AG08395 (cell line): ENCODE measurements at regions not wholly inside any gene's neighbourhood (a gene's known extent, or its start where the extent isn't known, plus 50 kb on each side); places are given as distances from the start of the nearest gene placed in this dataset.

ENCODE experiments used
- DNase-seq: peaks from one replicate; pipeline ENCODE4 v3.0.0; 2012; ENCODE audit warnings: mixed read lengths, low spot score

DNA sequence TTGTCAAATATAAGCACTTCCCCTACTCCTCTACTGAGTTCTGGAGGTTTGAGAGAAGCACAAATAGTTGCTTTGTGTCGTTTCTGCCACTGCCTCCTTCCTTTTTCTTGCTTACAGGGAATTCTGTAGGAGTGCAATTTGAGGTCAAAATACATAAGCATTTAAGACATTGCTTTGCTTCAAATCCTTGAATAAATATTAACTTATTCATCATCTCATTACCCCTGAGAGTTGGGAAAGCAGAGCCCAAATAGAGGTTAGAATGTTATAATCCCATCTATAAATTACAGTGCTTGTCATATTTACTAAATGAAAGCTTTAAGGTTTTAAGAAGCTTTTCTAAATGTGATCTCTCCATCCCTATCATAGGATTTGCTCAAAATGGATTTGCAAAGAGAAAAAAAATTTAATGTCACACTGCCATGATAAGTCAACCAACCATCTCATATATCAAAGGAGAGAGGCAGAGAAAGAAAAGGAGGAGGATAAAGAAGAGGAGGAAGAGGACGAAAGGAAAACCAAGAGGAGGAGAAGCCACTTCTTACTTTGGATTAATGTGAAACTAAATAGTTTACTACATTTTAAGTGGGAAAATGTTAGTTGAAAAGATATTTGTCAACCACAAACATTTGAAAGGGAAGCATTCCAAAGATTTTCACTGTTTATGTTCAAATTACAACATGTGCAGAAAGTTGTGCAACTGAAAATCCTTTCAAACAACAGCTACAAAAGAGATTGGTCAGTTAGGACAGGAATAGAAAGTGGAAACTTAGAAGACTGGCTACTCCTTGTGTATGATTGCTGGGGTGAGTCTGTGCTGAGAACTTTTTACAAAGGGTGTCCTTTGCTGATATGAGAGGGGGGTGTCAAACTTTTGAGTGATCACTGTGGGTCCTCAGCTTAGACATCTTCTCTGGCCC is 277.3 kb upstream of the FN1 start:
- peak; percentile 69 for DNase-seq

DNA sequence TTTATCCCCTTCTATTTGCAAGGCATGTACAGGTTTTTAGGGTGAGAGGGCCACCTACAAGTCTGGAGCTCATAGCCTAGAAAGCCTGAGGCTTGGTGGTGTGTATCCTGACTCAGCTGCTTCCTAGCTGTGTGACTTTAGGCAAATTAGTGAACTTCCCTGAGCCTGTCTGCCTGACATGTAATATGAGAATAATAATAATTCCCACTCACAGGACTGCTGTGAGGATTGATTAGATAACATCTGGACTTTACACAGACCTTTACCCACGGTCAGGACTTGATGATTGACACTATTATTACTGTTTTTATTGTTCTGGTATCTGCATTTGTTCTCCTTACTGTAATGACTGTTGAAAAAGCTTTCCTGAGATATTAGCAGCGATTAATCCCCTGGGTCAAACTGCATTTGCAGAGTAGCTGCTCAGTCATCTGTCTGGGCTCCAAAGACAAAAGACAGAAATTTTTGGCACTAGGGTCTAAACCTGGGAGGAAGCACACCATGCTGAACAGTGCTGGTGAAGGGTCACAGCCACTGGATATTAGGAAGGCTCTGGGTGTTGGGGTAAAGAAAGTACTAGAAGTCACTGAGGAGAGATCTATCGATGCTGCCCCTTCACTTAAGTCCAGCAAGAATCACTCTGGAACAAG is 276.5 kb upstream of the FN1 start:
- DNase-seq, result no peak

DNA sequence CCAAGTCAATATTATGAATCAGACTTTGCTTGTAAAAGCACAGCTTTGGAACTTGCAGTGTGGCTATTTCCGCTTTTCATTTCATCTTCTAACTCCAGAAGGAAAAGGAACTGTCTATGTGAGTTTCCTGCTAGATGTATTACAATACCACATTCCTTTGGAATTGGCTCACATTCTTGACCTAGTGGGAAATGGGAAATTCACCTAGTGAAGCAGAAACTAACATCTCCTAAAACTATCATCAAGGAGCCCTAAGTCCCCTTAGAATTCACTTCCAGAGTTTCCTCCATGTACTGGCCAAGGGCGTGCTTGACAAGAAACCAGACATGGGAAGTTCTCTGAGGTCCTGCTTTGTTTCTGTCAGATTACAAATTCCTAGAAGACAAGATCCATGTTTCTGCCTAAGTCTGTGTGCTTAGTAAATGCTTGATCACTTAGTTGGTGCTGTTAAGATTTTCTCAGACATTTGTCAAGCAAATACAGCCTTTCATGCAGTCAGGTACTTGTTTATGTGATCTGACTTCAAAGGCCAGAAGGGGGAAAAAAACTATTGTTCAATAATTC is 275.7 kb upstream of the FN1 start:
- peak; percentile 52 for DNase-seq

DNA sequence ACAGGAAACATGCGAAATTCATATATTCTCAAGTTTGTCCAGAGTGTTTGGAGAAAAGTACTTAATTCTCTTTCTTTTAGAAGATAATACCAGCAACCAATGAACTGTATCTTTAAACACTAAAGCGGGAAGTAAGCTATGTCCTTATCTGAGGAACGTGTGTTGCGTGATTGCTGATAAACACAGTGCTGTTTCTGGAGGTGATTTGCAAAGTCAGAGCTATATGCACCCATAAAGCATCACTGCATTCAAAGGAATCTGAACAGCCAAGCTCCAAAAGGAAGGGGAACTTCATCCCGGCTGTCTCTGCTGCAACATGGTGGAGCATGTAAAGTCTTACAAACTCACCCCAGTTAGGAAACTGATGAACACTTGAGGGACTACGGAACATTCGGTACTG is 271.7 kb upstream of the FN1 start:
- DNase-seq, result no peak

DNA sequence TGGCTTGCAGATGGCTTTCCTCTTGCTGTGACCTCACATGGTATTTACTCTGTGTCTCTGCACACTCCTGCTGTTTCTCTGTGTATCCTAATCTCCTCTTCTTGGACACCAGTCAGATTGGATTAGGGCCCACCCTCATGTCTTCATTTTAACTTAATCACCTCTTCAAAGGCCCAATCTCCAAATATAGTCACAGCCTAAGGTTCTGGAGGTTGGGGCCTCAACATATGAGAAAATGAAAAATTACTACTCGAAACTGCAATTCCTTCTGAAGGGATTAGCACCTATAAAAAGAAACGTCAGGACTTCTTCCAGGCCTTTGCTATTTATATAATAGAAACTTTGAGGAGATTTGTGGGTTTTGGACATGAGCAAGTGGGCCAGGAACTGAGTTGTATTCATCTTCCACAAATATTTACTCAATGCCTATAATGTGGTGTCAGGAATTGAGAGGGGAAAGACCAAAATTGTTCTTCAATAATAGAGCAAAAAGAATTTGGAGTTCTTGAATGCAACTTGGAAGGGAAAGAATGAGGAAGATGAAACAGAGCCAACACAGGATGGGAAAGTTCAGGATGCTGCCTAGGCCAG is 270.0 kb upstream of the FN1 start:
- no peak for DNase-seq

DNA sequence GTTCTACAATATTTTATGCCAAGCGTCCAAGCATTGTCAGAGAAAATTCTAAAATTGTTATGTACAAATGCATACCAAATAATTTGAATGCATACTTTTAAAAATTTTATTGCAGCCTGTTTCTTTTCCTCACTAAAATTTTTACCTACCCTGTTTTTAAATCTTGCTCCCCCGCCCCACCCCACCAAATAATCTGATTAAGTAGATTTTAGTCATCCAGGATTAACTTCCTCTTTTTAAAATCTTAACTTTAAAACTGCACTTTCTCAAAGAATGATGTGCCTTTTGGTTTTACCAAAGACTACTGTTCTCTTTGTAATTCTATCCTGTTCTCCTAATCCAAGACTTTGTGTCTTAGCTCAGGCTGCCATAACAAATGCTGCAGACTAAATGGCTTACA is 269.4 kb upstream of the FN1 start:
- no peak for DNase-seq

DNA sequence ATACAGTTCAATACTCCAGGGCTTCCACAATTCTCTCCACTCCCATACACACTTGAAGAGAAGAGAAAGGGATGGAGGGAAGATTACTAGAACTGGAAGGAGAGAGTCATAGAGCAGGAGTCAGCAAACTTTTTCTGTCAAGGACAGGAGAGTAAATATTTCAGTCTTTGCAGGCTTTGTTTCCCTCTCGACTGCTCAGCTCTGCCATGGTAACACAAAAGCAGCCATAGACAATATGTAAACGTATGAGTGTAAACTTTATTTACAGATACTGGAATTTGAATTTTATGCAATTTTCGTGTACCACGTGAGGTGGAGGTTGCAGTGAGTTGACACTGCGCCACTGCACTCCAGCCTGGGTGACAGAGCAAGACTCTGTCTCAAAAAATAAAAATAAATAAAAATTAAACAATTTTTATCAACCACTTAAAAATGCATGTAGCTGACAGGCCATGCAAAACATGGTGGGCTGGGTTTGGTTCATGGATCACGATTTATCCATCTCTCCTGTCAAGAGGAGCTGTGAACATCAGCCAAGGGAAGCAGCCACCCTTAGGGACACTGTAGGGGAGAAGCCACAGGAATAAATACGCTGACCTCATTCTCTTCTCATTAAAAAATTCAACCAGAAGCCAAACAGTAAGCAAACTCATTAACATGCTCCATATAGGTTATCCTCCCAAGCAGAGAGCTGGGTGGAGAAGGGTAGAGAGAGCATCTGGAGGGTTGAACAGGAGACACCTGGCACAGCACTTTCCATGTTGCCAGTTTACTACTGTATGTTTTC is 266.4 kb upstream of the FN1 start:
- no peak for DNase-seq

DNA sequence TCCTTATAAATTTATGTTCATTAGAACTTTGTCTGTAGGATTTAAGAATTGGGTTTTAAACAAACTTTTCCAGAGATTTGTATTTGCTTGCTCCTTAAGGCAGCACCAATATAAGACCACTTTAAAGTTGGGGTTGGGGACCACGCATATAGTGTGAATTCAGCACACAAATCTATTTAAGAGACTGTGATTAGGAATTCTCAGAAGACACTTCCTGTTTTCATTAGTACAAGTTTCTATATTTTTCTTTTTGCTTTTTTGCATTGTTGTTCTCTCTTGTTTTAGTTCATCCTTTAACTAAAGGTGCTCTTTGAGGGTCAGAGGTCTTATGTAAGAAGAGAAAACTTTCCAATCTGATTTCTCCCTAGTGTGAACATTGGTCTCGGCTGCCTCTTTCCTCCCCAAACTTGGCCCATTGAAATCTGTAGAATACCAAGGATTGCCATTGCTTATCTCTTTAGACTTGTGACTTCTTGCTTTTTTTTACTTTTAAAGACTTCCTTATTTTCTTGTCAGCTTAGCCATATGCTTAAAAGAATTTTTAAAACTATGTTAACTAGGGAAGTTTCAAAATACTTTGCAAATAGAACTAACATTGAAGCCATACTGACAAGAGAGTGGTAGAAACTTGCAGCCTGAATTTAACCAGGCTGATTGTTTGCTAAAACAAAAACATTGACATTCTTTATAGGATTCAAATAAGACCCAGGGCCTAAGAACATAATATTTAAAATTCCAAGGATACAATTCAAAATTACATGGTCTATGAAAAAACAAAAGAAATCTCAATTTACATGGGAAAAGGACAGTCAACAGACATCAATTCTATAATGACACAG is 264.1 kb upstream of the FN1 start:
- DNase-seq, result no peak

DNA sequence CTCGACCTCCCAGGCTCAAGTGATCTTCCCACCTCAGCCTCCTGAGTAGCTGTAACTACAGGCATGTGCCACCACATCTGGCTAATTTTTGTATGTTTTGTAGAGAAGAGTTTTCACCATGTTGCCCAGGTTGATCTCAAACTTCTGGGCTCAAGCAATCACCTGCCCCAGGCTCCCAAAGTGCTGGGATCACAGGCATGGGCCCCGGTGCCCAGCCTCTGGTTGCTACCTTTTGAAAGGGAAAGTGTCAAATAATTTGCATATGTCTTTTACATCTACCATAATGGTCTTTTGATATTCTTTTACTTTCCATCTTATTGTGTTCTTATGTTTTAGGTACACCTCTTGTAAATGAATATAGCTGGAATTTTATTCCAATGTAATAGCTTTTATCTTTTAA is 263.1 kb upstream of the FN1 start:
- no peak for DNase-seq

DNA sequence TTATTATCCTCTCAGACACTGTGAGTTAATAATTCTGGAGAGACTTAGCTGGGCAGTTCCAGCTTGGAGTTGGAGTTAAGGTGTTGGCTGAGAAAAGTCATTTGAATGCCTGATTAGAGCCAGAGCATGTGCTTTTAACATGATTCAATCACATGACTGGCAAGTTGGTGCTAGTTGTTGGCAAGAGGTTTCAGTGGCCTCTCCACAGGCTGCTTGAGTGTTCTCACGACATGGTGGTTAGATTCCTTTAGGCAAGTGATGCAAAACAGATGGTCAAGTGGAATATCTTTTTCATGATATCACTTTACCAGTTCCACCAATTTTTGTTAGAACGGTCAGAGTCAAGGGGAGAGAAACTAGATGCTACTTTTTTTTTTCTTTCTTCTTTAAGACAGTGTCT is 262.7 kb upstream of the FN1 start:
- DNase-seq, result peak; percentile 88

DNA sequence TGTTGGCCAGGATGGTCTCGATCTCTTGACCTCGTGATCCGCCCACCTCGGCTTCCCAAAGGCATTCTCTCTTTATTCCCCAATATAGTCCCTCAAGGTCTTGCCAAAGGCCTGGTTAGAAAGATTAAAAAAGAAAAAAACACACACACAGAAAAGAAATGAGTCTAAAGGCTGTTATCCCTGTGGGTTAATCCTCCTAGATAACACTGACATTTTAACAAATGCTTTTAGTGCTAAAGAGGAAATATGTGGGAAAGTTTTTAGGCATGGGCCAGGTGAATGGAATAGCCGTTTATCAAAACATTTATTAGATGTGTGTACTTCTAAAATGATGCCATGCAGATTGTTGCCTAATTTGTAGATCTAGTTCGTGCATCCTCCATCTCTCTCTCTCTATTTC is 261.6 kb upstream of the FN1 start:
- DNase-seq, result no peak

DNA sequence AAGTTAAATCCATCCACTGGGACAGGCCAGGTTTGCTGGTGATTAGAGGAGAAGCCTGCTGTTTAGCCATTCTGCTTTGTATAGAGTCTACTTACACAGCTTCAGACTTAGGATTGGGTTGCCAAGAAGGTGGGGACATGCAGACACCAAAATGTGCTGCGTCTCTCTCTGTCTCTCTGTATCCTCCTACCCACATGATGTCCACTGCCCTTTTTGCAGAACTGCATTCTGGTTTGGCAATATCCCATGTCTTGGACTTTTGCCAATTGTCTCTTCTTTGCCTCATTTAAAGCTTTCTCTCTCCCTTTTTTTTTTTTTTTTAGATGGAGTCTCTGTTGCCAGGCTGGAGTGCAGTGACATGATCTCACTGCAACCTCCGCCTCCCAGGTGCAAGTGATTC is 261.1 kb upstream of the FN1 start:
- DNase-seq, result no peak

DNA sequence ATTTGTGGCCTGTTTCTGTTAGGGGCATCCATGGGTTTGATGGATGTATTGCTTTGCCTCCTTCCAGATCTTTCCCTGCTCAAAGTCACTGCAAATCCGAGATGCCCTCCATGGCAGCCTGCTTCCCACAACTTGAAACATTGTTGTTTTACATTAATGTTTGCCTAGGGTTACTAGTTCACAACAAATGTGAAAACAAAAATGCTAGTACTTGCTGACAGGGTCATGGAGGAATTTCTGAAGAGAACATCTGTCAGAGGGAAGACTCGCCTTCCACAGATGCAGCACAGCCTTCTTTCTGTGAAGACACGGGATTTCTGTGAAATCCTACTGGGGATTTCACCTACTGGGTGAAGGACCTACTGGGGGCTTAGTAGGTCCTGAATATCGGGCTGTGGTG is 260.0 kb upstream of the FN1 start:
- DNase-seq, result peak; percentile 38

DNA sequence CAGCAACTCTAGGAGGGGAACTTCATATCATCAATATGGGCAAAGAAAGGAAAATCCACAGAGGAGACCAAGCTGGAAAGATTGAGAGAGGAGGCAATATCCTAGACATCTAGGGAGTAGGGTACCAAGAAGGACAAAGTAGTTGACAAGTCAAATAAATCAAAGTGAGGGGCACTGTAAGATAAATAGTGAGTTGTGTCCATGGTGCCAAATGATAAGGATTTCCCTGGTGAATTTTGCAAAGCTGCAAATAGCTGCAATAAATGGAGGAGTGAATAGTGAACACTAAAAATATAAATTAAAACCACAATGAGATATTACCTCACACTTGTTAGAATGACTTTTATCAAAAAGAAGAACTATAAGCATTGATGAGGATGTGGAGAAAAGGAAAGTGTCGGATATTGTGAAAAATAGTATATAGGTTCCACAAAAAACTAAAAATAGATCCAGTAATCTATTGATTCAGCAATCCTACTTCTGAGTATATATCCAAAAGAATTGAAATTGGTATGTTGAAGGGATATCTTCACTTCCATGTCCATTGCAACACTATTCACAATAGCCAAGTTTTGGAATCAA is 258.2 kb upstream of the FN1 start:
- no peak for DNase-seq

DNA sequence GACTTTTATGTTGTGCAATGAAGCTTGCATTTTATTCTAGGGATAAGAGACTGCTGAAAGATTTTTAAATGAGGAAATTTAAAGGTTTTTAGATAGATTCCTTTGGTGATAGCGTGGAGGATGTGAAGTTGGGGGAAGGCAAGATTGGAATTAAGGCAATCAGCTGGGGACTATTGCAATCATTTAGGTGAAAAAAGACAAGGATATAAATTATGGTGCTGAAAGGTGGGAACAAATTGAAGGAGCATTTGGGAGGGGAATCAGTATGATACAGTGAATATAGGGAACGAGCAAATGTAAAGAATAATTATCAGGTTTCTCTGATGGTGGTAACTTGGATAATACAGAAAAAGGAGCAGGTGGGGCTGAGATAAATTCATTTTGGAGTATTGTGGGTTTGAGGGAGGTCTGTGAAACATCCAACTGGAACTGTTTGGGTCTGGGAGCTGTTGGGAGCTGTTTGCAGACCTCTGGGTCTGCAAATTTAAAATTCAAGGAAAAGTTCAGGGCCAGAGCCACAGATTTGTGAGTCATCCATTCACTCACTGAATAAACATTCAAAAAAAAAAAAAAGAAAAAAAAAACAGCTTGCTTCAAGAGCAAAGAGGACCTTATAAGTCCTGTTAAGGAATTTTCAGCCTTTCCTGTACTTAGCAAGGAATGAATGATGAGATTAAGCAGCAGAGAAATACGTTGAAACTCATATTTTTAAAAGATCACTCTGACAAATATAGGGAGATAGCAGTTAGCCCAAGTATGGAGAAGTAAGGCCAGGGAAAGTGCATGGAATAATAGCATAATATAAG is 257.5 kb upstream of the FN1 start:
- peak; percentile 71 for DNase-seq

DNA sequence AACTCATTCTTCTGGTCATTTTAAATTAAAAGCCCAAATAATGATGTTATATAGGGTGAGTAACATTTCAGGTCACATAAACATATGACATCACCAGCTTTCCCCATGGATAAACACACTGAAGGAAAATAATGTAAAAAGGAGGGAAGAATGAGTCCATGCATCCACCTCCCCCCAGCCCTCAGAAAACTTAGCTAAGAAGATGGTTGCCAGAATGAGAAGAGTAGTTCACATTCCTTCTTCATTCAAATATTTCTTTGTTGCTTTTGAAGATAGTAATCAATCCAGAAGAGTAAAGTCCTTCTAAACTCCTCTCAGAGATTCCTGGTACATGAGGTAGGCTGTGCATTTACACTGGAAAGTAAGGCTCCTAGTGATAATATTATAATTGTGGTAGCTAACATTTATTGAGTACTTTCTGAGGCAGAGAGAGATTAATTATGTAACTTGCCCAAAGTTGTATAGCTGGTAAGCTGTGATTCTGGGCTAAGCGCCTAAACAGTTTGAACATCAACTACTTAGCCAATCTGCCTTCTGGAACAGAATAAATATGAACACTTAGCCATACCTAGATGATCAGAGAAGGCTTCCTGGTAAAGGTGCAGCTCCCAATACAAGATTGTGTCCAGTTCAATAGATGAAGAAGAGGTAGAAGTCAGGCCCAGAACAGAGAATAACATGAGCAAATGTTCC is 256.7 kb upstream of the FN1 start:
- no peak for DNase-seq

DNA sequence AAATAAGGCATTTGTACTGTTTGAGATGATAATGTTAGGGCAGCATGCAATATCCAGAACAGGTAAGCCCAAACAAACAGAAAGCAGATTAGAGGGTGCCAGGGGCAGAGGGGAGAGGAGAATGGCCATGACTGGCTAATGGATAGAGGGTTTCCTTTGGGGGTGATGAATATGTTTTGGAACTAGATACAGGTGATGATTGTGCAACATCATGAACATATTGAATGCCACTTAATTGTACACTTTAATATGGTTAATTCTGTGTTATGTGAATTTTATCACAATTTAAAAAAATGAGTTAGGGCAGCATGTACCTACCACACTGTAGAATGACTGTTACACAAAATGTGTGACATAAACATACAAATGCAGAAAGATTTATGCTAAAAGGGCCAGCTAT is 255.5 kb upstream of the FN1 start:
- DNase-seq, result no peak

DNA sequence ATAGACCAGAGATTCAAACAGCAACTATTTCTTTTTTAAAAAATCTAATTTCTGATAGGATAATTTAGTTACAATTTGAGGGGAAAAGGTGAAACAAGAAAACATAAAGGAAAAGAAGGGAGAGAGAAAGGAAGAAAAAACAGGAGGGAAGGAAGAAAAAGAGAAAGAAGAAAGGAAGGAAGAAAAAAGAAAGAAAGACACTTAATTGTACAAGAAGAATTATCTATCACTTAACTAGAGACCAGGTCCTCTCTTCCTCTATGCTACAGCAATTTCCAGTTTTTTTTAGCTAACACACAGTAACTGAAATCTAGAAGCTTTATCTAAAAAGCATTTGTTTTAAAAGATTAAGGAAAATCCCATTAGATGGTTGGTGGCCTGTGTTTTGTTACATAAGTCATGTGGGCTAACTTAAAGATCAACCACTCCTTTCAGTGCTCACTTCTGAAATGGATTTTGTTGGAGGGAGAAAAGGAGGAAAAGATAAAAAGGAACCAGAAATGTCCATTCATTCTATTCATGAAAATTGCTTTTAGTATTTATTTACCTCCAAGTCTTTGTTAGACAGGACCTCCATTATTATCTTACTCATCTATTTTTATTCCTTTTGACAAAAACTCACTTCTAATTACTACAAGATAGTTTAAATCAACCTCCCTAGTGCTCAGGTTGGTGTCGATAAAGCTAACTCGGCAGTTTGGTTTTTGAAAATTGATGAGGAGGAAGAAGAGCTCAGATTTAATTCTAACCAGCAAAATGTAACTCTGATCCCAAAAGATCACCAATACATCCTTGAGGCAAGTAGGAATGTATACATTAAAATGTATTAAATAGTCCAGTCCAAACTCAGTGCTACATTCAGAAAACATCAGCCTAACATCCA is 251.5 kb upstream of the FN1 start:
- no peak for DNase-seq
